ENCODE measurements at regions not wholly inside any gene's neighbourhood (a gene's known extent, or its start where the extent isn't known, plus 50 kb on each side); places are given as distances from the start of the nearest gene placed in this dataset.

- ChIA-PET POLR2A (no interaction called here), CTCF (no interaction called here)
- TF ChIP-seq, protein P1, sequence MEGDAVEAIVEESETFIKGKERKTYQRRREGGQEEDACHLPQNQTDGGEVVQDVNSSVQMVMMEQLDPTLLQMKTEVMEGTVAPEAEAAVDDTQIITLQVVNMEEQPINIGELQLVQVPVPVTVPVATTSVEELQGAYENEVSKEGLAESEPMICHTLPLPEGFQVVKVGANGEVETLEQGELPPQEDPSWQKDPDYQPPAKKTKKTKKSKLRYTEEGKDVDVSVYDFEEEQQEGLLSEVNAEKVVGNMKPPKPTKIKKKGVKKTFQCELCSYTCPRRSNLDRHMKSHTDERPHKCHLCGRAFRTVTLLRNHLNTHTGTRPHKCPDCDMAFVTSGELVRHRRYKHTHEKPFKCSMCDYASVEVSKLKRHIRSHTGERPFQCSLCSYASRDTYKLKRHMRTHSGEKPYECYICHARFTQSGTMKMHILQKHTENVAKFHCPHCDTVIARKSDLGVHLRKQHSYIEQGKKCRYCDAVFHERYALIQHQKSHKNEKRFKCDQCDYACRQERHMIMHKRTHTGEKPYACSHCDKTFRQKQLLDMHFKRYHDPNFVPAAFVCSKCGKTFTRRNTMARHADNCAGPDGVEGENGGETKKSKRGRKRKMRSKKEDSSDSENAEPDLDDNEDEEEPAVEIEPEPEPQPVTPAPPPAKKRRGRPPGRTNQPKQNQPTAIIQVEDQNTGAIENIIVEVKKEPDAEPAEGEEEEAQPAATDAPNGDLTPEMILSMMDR (IDR thresholded peaks at IDR 0.05; ENCODE audit: insufficient read depth, low read depth, low read length): no peak
- no peak for DNase-seq (ENCODE audit: low read depth)
- Histone ChIP-seq H3K27me3 (ENCODE audit: control insufficient read depth, insufficient read depth, low read length) (no peaks in the 10 kb centered on the region), H3K4me3 (ENCODE audit: low read depth, low read length) (no peak overlapping the region), H3K36me3 (ENCODE audit: control insufficient read depth, insufficient read depth, low read length) (no peaks in the 10 kb centered on the region)
Measured at GRCh38 chr10:130749911-130750310, 561.6 kb downstream of the TCERG1L start.

- no peak for DNase-seq (ENCODE audit: low read depth)
- no peak overlapping the region for H3K4me3 ChIP-seq (ENCODE audit: low read depth, low read length)
- H3K27me3 ChIP-seq (ENCODE audit: control insufficient read depth, insufficient read depth, low read length): no peaks in the 10 kb centered on the region
- CTCF ChIA-PET: no interaction called here
- TF ChIP-seq, protein P1 (IDR thresholded peaks at IDR 0.05; ENCODE audit: insufficient read depth, low read depth, low read length): no peak
- POLR2A ChIA-PET: no interaction called here
- H3K36me3 ChIP-seq (ENCODE audit: control insufficient read depth, insufficient read depth, low read length): no peaks in the 10 kb centered on the region
Measured at GRCh38 chr10:130750441-130750840, 561.1 kb downstream of the TCERG1L start.

GRCh38 chr10:130751106-130751840 is 560.2 kb downstream of the TCERG1L start:
- no peaks in the 10 kb centered on the region for H3K27me3 ChIP-seq (ENCODE audit: control insufficient read depth, insufficient read depth, low read length)
- ChIA-PET CTCF (no interaction called here), POLR2A (no interaction called here)
- no peaks in the 10 kb centered on the region for H3K36me3 ChIP-seq (ENCODE audit: control insufficient read depth, insufficient read depth, low read length)
- DNase-seq (ENCODE audit: low read depth): no peak
- TF ChIP-seq, protein P1 (IDR thresholded peaks at IDR 0.05; ENCODE audit: insufficient read depth, low read depth, low read length): no peak
- H3K4me3 ChIP-seq (ENCODE audit: low read depth, low read length): no peak overlapping the region

DNA sequence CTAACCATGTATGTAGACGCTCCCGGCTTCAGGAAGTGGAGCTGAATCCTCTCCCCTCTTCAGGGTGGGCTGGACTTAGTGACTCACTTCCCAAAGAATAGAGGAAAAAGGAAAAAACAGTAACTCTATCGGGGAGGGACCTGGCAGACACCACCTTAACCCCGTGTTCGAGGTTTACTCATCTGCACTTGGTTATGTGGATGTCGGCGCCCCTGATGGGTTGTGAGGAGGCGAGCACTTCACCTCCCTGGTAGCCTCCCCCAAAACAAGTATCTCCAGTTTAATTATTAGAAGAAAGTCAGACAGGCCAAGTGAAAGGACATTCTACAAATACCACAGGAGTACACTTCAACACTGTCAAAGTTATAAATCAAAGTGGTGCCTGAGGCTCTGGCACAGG is 559.7 kb downstream of the TCERG1L start:
- ChIA-PET POLR2A (no interaction called here), CTCF (no interaction called here)
- TF ChIP-seq, protein P1 (IDR thresholded peaks at IDR 0.05; ENCODE audit: insufficient read depth, low read depth, low read length): no peak
- Histone ChIP-seq H3K36me3 (ENCODE audit: control insufficient read depth, insufficient read depth, low read length) (no peaks in the 10 kb centered on the region), H3K27me3 (ENCODE audit: control insufficient read depth, insufficient read depth, low read length) (no peaks in the 10 kb centered on the region), H3K4me3 (ENCODE audit: low read depth, low read length) (no peak overlapping the region)
- DNase-seq (ENCODE audit: low read depth): no peak

DNA sequence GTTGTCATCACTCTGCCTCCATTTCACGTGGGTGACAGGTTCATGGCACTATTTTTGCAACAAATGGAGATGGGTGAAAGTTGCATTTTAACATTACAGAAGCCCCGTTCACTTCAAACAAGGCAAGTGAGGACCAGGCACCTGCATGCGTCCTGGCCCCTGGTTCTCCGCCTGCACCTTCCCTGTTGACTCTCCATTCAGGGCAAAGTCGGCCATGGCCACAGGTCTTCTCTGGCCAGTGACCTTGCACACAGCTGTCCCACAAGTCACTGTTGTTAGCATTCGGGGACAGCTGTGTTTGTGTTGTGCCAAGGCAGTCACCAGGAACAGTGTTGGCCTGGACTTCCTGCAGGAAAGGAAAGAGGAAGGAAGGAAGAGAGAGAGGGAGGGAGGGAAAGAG is 554.9 kb downstream of the TCERG1L start:
- H3K36me3 ChIP-seq (ENCODE audit: control insufficient read depth, insufficient read depth, low read length): no peaks in the 10 kb centered on the region
- no peak overlapping the region for H3K4me3 ChIP-seq (ENCODE audit: low read depth, low read length)
- TF ChIP-seq, protein P1 (IDR thresholded peaks at IDR 0.05; ENCODE audit: insufficient read depth, low read depth, low read length): no peak
- DNase-seq (ENCODE audit: low read depth): no peak
- ChIA-PET POLR2A (no interaction called here), CTCF (no interaction called here)
- H3K27me3 ChIP-seq (ENCODE audit: control insufficient read depth, insufficient read depth, low read length): no peaks in the 10 kb centered on the region

Measured in BJ (cell line).